ENCODE measurements at regions not wholly inside any gene's neighbourhood (a gene's known extent, or its start where the extent isn't known, plus 50 kb on each side); places are given as distances from the start of the nearest gene placed in this dataset.

DNA sequence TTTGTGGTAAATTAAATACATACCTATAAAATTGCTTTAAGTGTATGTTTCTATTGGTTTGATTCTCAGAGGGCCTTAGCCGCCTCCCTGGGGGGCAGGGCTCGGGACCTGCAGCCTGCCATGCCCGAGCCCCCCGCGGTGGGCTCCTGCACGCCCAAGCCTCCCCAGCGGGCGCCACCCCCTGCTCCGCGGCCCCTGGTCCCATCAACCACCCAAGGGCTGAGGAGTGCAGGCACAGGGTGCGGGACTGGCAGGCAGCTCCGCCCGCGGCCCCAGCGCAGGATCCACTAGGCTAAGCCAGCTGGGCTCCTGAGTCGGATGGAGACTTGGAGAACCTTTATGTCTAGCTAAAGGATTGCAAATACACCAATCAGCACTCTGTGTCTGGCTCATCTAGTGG lies 108.3 kb upstream of the INPP4B start (continued):
- TF ChIP-seq, protein P1, sequence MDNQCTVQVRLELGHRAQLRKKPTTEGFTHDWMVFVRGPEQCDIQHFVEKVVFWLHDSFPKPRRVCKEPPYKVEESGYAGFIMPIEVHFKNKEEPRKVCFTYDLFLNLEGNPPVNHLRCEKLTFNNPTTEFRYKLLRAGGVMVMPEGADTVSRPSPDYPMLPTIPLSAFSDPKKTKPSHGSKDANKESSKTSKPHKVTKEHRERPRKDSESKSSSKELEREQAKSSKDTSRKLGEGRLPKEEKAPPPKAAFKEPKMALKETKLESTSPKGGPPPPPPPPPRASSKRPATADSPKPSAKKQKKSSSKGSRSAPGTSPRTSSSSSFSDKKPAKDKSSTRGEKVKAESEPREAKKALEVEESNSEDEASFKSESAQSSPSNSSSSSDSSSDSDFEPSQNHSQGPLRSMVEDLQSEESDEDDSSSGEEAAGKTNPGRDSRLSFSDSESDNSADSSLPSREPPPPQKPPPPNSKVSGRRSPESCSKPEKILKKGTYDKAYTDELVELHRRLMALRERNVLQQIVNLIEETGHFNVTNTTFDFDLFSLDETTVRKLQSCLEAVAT (IDR thresholded peaks at IDR 0.05), result no peak

DNA sequence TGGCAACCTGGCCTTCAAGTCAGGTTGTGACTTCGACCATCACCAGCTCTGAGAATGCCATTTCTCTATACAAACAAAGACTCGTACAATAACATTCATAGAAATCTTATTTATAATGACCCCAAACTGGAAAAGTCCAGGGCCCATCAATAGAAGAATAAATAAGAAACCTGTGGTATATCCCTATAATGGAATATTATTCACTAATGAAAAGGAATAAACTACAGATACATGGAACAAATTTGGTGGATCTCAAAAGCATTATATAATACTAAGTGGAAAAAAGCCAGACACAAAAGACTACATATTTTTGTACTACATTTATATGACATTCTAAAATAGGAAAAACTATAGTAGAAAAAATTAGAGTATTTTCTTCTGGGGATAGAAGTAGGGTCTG lies 109.4 kb upstream of the INPP4B start:
- intact Hi-C loops (cut with micrococcal nuclease; ENCODE audit: unreplicated experiment), result no loop called here
- Histone ChIP-seq H4K20me1 (ENCODE audit: control insufficient read depth, insufficient read depth) (no peaks in the 10 kb centered on the region), H3K36me3 (ENCODE audit: control insufficient read depth in 2 of 2, insufficient read depth in 2 of 2, low read length in 1 of 2) (no peaks in the 10 kb centered on the region), H3K79me2 (ENCODE audit: control insufficient read depth, insufficient read depth, low read length) (no peaks in the 10 kb centered on the region), H3K27me3 (replicated peaks in 1 of 2; ENCODE audit: control insufficient read depth in 2 of 2, insufficient read depth in 2 of 2, low read length in 1 of 2) (no peaks in the 10 kb centered on the region), H3K4me2 (ENCODE audit: control insufficient read depth, insufficient read depth) (no peak overlapping the region), H3K9me3 (replicated peaks; ENCODE audit: control insufficient read depth, insufficient read depth, low read length) (no peaks in the 10 kb centered on the region), H3K9ac (ENCODE audit: control insufficient read depth, insufficient read depth, low read length) (no peak overlapping the region), H3K27ac (ENCODE audit: control insufficient read depth, insufficient read depth) (no peak overlapping the region), H2AFZ (ENCODE audit: control insufficient read depth, low read depth, low read length) (no peak overlapping the region), H3K4me1 (ENCODE audit: control insufficient read depth, insufficient read depth, low read length) (no peaks in the 10 kb centered on the region), H3K4me3 (no peak overlapping the region)
- ChIA-PET CTCF (no interaction called here), RAD21 (ENCODE audit: unreplicated experiment) (no interaction called here), POLR2A (no interaction called here), SMC1A (ENCODE audit: uncharacterized antibody, unreplicated experiment) (interaction anchor here (0.7 kb wide), 1 partner anchor 108 kb away, joined by 3 read pairs; no protein-coding TSS in a partner anchor)
- DNase-seq (ENCODE audit: low read depth, low spot score), result no peak
- TF ChIP-seq, protein P2, sequence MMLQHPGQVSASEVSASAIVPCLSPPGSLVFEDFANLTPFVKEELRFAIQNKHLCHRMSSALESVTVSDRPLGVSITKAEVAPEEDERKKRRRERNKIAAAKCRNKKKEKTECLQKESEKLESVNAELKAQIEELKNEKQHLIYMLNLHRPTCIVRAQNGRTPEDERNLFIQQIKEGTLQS (IDR thresholded peaks at IDR 0.05; ENCODE audit: borderline replicate concordance, extremely low read depth, low read depth, low read length), result no peak
- TF ChIP-seq, protein P3, sequence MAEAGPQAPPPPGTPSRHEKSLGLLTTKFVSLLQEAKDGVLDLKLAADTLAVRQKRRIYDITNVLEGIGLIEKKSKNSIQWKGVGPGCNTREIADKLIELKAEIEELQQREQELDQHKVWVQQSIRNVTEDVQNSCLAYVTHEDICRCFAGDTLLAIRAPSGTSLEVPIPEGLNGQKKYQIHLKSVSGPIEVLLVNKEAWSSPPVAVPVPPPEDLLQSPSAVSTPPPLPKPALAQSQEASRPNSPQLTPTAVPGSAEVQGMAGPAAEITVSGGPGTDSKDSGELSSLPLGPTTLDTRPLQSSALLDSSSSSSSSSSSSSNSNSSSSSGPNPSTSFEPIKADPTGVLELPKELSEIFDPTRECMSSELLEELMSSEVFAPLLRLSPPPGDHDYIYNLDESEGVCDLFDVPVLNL (IDR thresholded peaks at IDR 0.05; ENCODE audit: low read depth, low read length), result no peak
- in situ Hi-C loops (cut with MboI), result no loop called here
- 23% methylated on average over 2 of the region's 2 CpGs for WGBS (ENCODE audit: insufficient coverage, insufficient replicate concordance, low lambda C conversion rate, missing lambda C conversion rate)
- ATAC-seq, result no peak
- no peak for FAIRE-seq
- no TSS peak for BruUV-seq (replicated peaks)
